ENCODE measurements at regions not wholly inside any gene's neighbourhood (a gene's known extent, or its start where the extent isn't known, plus 50 kb on each side); places are given as distances from the start of the nearest gene placed in this dataset.

DNA sequence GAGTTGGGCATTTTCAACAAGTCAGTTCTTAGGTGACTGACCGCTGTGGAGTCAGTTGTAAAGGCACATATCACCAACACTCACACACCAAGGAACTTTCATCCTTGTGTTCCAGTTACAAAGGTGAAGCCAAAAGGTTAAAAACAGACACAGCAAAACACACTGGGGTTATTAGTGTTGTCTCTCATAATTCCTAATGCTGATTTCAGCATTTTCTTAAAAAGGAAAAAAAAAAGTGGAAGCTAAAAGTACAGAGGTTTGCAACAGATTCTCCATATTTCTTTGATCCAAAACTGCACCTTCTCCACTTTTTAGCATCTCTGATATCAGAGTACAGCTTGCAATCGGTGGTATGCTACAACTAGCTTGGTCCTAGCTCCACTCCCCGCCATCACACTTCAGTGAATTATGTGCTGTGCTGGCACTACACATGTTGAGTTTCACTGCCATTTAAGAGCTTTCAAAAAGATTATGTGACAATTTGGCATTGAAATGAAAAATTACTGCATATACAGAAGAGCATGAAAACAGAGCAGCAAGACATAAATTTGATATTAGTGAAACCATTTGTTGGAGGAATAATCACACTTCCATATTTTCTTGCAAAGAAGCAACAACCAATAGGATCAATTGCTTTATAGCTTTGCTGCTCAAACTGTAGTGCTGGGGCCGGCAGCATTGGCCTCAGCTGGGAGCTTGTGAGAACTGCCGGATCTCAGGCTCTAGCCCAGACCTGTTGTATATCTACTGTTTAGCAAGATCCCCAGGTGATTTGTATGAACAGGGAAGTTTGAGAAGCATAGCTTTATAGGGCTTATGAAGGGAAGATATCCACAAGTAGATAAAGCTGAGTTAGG is 62.3 kb upstream of the DAPL1 start:
- DNase-seq, result peak; percentile 63

DNA sequence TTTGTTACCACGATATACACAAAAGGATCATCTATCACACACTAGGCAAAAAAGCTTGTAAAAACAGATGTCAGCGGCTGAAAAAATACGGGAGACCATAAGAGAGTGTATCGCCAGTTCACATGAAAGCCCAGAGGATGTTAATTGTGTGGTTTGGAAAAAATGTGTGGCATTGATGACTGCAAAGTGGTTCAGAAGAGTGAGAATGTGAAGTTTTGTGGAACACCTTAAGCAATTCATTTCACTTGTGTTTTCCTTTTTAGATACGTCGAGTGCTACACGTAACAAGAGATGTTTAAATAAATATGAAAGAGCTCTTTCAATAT is 61.7 kb upstream of the DAPL1 start:
- DNase-seq, result peak; percentile 63

DNA sequence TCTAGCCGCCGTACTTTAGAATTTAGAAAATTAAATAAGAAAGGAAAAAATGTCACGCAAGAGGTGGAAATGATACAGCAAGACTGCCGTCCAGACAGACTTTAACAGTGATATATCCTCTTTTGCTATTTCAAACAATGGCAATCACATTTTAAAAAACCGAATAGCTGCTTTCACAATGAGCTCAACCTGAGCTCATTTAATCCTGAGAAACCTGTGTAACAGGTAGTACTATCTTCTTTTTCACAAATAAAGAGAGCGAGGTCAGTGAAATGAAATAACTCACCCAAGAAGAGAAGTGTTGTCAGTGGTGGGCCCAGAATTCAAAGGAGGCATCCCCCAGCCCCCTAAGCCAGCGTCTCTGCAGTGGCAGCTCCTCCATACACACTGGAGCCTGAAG is 60.7 kb upstream of the DAPL1 start:
- DNase-seq, result no peak

DNA sequence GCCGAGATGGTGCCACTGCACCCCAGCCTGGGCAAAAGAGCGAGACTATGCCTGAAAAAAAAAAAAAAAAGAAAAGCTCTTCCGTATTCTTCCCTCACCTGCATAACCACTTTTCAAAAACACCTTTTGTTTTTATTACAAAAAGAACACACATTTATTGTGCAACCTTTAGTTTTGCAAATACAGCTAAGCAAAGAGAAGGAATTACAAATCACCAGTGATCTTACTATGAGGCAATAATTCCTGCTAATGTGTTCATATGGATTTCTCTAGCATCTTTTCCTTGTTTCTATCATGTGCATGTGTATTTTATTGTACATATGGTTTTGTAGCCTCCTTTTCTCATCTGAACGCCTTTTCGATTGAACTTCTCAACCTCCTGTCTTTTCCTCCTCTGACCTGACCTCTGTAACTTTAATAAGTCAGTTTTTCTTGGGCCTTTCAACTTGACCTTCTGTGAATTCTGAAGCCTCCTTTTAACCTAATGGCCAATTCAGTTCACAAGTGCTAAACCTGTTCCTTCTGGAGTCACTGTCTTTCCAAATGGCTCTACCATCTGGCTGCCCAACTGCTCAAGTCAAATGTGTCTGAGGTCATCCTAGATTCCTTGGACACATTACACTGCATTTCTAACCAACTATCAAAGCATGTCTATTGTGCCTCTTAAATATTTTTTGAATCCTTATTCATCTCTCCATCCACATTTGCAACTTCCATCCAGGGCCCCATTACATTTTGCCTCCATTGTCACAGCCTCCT is 59.1 kb upstream of the DAPL1 start:
- no peak for DNase-seq

DNA sequence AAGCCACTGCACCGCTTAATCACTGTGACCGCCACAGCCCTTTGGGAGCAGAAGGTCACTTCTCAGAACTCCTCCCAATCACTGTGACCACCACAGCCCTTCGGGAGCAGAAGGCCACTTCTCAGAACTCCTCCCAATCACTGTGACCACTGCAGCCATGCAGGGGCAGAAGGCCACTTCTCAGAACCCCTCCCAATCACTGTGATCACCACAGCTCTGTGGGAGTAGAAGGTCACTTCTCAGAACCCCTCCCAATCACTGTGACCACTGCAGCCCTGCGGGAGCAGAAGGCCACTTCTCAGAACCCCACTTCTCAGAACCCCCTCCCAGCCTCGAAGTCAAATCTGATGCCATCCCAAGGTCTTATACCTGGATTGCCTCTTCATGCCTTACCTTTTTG is 56.8 kb upstream of the DAPL1 start:
- no peak for DNase-seq

DNA sequence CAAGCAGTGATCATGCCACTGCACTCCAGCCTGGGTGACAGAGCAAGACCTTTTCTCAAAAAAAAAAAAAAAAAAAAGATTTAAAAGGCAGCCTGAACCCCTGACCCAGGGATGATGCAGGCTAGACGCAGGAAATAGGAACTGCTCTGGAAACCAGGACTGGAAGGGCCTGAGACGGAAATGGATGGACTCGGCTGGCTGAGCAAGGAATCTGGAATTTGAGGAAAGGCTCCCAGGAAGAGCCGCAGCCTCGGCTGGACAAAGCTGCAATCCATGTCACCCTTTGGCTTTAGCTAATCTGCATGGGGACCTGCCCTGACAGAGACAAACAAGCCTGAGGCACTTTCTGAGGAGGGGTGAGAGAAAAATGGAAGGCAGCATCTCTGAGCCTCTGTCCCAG is 55.0 kb upstream of the DAPL1 start:
- no peak for DNase-seq

DNA sequence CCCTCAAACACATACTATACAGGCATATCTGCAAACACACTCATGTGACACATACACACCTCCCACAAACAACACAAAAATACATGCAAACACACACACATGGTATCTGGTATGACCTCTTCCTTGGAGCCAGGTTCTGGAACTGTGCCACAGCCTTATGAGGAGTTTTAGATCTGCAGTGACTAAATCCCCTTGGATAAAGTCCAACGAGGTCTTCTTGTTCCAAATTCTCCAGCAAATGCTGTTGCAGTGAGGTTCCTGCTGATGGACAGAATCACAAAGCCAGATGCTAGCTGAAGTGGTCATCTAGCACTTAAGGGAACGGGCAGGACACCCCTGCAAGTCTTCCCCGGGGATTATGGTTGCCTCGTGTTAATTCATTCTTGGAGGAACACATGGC is 54.5 kb upstream of the DAPL1 start:
- DNase-seq, result peak; percentile 61

DNA sequence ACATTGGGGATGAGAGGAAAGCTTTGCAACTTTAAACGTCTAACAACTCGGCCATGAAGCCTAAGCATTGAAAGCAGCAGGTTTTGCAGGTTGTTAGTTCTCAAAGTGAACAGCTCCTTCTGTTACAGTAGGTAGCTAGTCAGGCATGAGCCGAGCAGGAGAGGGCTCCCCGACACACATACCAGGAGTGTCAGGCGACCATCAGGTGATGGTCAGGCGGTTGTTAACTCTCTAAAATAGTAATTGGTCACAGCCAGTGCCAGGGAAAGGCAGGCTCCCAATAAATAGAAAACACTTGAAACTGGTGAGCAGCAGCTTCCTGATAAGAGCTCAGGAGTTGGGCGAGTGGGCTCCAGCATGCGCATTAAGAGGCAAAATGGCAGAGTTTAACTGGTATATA is 53.5 kb upstream of the DAPL1 start:
- peak; percentile 29 for DNase-seq

DNA sequence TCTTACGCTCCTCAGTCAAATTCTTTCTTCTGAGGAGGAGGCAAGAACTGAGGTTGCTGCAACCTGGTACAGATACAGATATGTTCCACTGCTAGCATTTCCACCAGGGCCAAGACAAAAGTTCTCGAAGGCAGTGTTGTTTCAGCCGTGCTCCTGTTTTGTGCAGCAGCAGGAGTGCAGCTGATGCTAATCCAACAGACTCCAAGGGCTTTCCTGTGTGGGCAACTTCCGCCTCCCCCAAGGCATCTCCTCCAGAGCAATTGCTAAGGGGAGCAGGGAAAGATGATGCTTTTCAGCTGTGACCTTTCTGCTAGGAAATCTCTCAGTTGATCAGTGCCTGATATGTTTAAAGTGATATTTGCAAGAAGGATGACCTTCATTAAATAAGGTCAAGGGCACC is 52.6 kb upstream of the DAPL1 start:
- no peak for DNase-seq

DNA sequence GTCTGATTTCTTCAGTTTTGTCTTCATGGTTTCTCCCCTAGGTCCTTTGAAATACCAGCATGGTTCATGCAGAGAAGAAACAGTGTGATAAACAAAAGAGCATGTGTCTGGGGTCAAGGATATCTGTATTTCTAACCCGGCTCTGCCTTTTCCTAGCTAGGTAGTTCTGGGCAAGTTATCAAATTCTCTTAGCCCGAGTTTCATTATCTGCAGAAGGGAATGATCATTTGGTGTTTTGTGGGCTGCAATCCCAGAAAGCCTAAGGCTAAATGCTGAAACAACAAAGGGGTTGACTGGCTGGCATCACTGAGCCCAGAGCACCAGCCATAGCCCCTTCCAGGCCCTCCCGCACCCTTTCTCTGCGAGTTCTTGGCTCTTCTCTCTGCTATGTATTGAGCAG is 51.7 kb upstream of the DAPL1 start:
- no peak for DNase-seq

DNA sequence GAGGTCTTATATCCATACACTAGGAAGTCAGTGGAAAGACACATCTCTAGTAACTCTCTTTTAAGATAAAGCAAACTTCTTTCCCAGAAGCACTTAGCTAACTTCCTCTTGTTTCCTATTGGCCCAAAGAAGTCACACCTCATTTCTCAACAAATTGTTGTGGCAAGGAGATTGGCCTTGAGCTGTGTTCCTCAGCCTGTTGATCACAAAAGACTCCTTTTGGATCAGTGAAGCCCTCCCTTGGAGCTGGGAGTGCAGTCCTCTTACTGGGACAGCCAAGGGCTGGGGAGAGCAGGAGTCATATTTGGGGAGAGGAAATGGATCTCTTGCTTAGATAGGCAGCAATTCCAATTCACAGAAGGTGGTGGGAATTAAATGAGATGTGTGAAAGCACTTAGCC is 51.2 kb upstream of the DAPL1 start:
- DNase-seq, result no peak

DNA sequence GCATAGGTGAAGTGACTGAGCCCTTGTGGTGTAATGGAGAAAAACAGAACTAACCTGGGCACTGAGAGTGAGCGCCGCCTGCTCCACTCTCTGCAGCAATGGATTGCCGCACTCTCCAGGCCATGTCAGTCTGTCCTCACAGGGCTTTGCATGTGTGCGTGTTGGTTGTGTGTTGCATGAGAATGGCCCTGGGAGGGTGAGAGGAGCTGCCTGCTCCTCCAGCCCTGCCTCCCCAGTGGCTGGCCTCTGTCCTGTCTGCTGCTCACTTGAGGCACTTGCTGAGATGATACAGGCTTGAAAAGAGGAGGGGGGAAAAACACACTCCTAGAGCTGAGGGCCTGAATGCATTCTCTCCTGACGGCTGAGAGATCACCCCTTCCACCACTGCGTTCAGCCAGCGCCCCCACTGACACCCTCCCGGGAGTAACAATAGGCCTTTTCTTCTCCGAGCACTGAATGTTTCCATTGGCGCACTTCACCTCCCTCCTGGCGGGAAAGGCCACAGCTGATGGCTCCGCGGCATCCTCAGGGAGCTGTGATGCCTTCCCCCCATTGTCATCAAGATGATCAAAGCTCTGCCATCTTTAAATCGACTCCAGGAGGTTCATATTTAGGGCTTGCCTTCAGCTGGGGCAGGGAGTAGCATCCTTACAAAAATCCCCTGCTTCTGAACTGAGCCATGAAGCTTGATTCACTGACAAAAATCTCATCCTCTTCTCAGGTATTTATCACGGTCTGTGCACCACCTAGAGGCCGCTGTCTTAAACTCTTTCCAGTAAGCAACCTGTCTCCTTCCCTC is 49.9 kb upstream of the DAPL1 start:
- DNase-seq, result peak; percentile 73
